Fibroblast of lung (primary cell): ENCODE measurements at regions not wholly inside any gene's neighbourhood (a gene's known extent, or its start where the extent isn't known, plus 50 kb on each side); places are given as distances from the start of the nearest gene placed in this dataset.
"Not testable (repeated sequence)": the region's sequence is repeated elsewhere in the genome, so short reads cannot be mapped to it uniquely, and the experiment has no call there.

ENCODE experiments used
- DNase-seq, 2 donors: peaks; one replicate each; pipeline versions ENCODE4 v3.0.0 to v3.0.0-alpha.2; 2010; ENCODE audit warnings: low read depth in 2 of 2
- H2AFZ ChIP-seq: 2 replicates; pipeline ENCODE4 v1.5.1; 2012; ENCODE audit warnings: low read length, control low read depth, inconsistent platforms
- H3K27ac ChIP-seq: 2 replicates; pipeline ENCODE4 v1.5.1; 2011; ENCODE audit warnings: low read length, control low read depth; ENCODE audit not compliant: insufficient read depth
- H3K27me3 ChIP-seq: 2 replicates; pipeline ENCODE4 v1.5.1; 2011; ENCODE audit warnings: mild to moderate bottlenecking, low read length; ENCODE audit not compliant: control insufficient read depth, insufficient read depth
- H3K36me3 ChIP-seq: 2 replicates; pipeline ENCODE4 v1.5.1; 2011; ENCODE audit warnings: low read length; ENCODE audit not compliant: control insufficient read depth, insufficient read depth
- H3K4me1 ChIP-seq: 2 replicates; pipeline ENCODE4 v1.5.1; 2011; ENCODE audit warnings: low read length; ENCODE audit not compliant: control insufficient read depth, insufficient read depth; ENCODE audit errors: extremely low read depth
- H3K4me2 ChIP-seq: 2 replicates; pipeline ENCODE4 v1.5.1; 2011; ENCODE audit warnings: low read length, control low read depth; ENCODE audit not compliant: insufficient read depth; ENCODE audit errors: extremely low read depth
- H3K4me3 ChIP-seq, 4 experiments: fragments of 200-600 bp in 1 of 4; sonication (generic) in 1 of 4; replicated peaks in 1 of 4; 2 replicates each; pipeline ENCODE4 v1.5.1; 2011 to 2016; ENCODE audit warnings: low read length in 4 of 4, low read depth in 3 of 4, mild to moderate bottlenecking in 3 of 4, control low read depth in 2 of 4, inconsistent platforms in 1 of 4, mixed read lengths in 1 of 4; ENCODE audit not compliant: insufficient read depth in 1 of 4; ENCODE audit errors: control extremely low read depth in 1 of 4
- H3K79me2 ChIP-seq: 2 replicates; pipeline ENCODE4 v1.5.1; 2012; ENCODE audit warnings: mild to moderate bottlenecking, low read length, inconsistent platforms; ENCODE audit not compliant: control insufficient read depth, insufficient read depth
- H3K9ac ChIP-seq: 2 replicates; pipeline ENCODE4 v1.5.1; 2011; ENCODE audit warnings: mild to moderate bottlenecking, low read length, control low read depth; ENCODE audit not compliant: insufficient read depth
- H3K9me3 ChIP-seq: 2 replicates; pipeline ENCODE4 v1.5.1; 2012; ENCODE audit warnings: low read depth, low read length; ENCODE audit not compliant: control insufficient read depth, insufficient read depth
- H4K20me1 ChIP-seq: 2 replicates; pipeline ENCODE4 v1.5.1; 2011; ENCODE audit warnings: low read length; ENCODE audit not compliant: control insufficient read depth, insufficient read depth; ENCODE audit errors: extremely low read depth

DNA sequence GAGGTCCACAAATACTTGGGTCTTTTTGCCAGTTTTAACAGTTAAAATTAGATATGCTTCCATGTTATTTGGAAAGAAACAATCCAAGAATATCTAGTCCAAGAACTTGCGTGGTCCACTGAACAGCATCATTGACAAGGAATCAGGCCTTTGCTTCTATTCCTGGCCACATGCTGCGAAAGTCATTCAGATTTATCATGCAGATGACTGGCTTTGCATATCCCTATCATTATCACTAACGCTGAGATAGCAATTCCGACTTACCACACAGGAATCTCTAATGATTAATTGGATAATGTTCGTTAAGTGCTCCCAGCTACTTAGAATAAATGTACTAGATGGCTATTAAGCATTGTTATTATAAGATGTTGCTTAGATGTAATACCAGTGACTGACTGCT is 51.0 kb upstream of the BDP1 start:
- H2AFZ ChIP-seq, H3K27me3 ChIP-seq, H3K27ac ChIP-seq, H4K20me1 ChIP-seq, H3K36me3 ChIP-seq, H3K9ac ChIP-seq, H3K4me2 ChIP-seq, H3K4me3 ChIP-seq, H3K4me1 ChIP-seq, H3K9me3 ChIP-seq, H3K79me2 ChIP-seq, DNase-seq: not testable (repeated sequence)

GRCh38 chr5:71404936-71405335 is 50.5 kb upstream of the BDP1 start:
- H4K20me1 ChIP-seq, H3K36me3 ChIP-seq, H3K9me3 ChIP-seq, H3K4me2 ChIP-seq, H2AFZ ChIP-seq, DNase-seq, H3K9ac ChIP-seq, H3K4me1 ChIP-seq, H3K79me2 ChIP-seq, H3K27ac ChIP-seq, H3K27me3 ChIP-seq, H3K4me3 ChIP-seq: not testable (repeated sequence)
